HG03025 (cell line): ENCODE measurements at regions not wholly inside any gene's neighbourhood (a gene's known extent, or its start where the extent isn't known, plus 50 kb on each side); places are given as distances from the start of the nearest gene placed in this dataset.
A peak's percentile ranks its signal among the peaks of the same experiment; 100 is the strongest.

ENCODE experiments used
- ATAC-seq: cut with Tn5 transposase; IDR thresholded peaks from one replicate; pipeline ENCODE4 v1.9.1; 2021; ENCODE audit warnings: mild to moderate bottlenecking, moderate library complexity; ENCODE audit not compliant: unreplicated experiment, low FRiP score

GRCh38 chr18:56157541-56157940 lies 480.9 kb downstream of the TXNL1 start:
- ATAC-seq = no peak

DNA sequence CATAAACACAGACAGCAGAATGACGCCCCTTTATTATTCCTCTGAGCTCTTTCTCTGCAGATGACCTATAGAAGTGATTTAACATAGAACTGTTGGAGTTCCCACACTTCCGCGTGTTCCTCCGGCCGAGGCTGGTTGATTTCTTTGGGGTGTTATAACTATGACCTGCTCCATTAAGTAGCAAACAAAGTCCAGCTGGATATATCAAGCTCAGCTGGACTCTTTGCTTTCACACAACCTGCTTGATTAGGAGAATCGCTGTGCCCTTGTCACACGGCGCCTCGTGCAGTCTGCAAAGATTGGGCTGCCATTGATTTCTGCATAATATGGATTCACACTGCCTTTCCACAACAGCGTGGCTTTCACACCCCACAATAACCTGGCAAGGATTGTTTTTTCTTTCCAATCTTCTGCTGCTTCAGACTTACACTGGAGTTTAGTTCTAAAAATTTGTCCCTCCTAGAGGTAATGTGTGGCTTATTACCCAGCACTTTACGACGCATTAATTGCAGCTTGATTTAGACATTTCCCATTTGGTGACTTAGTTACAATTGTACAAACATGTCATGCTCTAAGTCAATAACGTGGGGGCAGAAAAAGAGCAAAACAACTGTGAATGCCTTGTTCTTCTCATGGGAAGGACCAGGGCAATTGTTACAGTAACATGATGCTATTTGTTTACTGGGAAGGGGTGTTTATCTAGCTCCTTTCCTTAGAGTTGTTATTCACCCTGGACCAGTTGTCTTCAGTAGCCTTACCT lies 485.7 kb downstream of the TXNL1 start:
- no peak for ATAC-seq

- ATAC-seq = no peak
Observed at GRCh38 chr18:56148373-56148772, 490.0 kb downstream of the TXNL1 start.

- ATAC-seq = no peak
Observed at GRCh38 chr18:56146565-56146964, 491.8 kb downstream of the TXNL1 start.

- ATAC-seq = no peak
Observed at GRCh38 chr18:56142001-56142400, 496.4 kb downstream of the TXNL1 start.

- no peak for ATAC-seq
Observed at GRCh38 chr18:56139792-56140254, 498.6 kb downstream of the TXNL1 start.

- no peak for ATAC-seq
Observed at GRCh38 chr18:56139372-56139771, 499.0 kb downstream of the TXNL1 start.

GRCh38 chr18:56136105-56136504 lies 502.3 kb downstream of the TXNL1 start:
- no peak for ATAC-seq

DNA sequence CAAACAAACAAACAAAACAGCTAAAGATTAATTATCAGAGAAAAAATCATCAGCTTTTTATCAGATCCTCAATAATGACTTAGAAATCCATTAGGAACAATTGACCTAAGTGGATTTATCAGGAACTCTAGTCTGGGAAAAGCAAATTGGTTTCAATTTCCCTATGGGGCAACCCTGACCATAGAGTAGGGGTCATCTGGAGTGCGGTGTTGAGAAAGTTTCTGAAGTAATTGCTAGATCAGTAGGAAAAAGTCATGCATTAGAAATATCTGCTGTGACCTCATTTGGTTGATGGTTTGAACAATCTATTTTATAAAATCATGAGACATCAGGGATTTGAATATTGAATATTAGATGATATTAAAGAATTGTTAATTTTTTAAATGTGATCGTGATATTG lies 507.9 kb downstream of the TXNL1 start:
- no peak for ATAC-seq

- no peak for ATAC-seq
Observed at GRCh38 chr18:56128153-56128791, 510.1 kb downstream of the TXNL1 start.

DNA sequence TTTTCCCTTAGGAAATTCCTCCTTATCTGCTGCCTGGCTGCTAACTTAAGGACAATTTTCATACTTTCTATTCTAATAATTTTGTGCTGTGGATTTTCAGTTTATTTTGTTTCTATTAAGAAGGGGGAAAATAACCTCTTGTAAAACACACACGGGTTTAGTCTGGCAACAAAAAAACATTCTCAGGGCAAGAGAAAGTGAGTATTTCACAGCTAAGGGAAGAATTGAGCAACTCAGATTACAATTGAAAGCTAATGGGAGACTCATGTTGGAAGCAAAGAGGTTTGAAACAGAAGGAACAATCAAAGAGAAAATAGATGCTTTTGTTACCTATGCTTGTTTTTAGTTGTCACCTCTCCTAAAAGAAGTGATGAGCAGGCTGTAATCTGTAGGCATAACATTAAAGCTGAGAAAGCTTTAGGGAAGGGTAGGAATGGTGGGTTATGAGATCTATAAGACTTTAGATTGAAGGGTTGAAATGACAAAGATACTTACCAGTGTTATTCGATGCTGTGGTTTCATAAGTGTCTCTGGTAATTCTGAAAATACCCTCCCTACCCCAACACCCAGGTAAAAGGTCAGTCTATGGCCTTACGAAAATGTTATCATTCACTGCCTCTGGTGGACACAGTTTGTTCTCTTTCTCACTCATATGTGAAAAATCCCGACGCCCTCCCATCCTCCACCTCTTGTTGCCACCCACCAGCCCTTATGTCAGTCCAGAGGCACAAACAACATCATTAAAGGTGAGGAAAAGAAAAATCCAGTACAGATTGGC lies 510.9 kb downstream of the TXNL1 start:
- ATAC-seq = no peak

DNA sequence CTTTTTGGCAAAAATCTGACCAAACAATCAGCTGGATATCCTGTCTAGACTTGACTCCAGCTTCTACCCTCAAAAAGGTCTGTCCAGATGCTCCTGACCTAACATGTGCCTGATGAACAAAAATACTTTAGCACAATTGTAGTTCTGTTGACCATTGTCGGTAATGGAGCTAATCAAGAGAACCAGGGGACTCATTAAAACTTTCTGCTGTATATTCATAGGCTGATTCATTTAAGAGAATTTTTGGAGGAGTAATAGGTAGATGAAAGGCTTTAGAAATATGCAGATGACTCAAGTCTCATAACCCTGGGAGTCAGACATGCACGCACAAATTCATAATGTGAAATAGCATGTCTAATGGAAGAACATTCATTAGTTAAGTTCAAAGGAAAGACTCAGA lies 514.2 kb downstream of the TXNL1 start:
- ATAC-seq = no peak

- no peak for ATAC-seq
Observed at GRCh38 chr18:56121669-56122068, 516.7 kb downstream of the TXNL1 start.

GRCh38 chr18:56120782-56121181 lies 517.6 kb downstream of the TXNL1 start:
- no peak for ATAC-seq

- ATAC-seq = no peak
Observed at GRCh38 chr18:56119681-56120080, 518.7 kb downstream of the TXNL1 start.

- ATAC-seq = no peak
Observed at GRCh38 chr18:56118422-56118821, 520.0 kb downstream of the TXNL1 start.

DNA sequence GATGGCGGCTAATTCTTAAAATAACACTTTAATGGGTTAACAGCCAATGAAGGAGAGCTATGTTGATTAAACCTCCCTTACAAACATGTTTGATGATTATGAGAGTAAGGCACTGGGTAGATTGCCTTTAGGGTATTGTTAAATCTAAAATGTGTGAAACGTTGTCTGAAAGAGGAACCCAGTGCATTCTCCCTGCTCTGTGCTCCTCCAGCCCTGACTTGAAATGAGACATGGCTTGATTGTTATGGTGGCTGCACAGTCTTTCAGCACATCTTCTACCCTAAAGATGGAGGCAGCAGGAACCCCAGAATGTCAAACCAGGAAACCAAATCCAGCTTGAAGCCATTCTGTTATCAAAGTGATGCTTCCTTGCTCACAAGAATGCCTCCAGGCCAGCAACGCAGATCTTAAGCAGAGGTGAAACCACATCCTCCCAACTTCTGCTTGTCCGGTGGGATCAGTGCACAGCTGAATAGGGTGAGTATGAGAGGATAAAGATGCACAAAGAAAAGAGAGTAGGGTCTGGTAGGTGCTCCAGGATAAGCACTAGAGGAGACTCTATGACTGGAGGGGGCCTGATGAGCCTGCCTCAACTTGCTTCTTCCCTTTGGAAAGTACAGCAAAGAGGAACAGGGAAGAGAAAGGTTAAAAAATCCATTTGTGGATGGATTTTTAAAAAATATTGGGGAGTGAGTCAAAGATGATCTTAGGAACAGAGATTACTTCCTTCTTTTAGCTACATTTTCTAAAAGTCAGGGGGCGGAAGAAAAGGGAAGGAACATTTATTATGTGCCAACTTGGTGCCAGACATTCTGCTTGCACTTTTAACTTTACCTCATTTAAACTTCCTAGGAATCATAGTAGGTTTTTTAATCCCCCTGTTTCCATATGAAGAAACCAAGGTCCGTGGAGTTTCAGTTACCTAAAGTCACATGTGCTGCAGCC lies 523.0 kb downstream of the TXNL1 start:
- ATAC-seq = no peak

GRCh38 chr18:56112984-56113383 lies 525.0 kb upstream of the TCF4 start:
- ATAC-seq = no peak

DNA sequence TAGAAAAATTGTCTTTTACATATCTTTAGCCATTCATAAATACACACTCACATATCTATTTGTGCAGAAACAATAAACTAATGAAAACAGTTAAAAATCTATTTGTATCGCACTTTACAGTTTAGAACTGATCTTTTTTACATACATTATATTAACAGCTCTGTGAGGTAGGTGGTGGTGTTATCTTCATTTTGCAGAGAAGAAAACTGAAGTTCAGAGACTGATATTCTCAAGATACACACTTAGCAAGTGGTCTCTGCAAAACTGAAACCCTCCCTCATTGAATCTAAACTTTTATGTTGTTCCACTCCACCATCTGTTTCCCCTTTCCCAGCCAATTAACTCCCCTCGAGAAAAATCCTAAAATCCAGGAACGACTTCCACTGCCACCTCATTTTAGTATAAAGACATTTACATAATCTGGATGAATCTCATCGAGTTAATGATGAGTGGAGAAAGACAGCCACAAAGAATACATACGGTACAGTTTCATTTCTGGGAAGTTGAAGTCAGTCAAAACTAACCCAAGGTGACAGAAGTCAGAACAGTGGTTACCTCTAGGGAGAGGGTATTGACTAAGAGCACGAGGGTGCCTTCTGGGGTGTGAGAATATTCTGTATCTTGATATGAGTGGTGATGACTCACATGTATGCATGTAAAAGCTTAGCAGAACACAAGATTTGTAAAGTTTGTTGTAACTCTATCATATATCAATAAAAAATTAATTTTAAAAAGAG lies 524.2 kb upstream of the TCF4 start:
- peak; percentile 95 for ATAC-seq

DNA sequence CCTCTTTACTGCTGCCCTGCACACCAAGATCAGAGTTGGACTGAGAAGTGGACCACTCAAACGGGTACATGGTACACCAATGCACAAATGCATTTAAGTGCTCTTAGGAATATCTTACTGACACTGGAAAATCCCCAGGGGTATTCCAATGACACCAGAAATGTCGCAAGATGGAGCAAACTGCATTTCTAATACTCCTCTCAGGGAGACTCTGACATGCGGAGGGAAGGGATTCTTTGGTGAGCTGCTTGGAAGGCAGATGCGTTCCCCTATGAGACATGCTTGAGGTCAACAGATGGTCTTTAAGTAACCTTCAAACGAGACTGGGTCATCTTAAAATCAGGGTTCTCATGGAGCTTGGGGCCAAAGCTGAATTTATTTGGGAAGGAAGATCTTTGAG lies 521.8 kb upstream of the TCF4 start:
- ATAC-seq = no peak
